ENCODE measurements at regions not wholly inside any gene's neighbourhood (a gene's known extent, or its start where the extent isn't known, plus 50 kb on each side); places are given as distances from the start of the nearest gene placed in this dataset.

DNA sequence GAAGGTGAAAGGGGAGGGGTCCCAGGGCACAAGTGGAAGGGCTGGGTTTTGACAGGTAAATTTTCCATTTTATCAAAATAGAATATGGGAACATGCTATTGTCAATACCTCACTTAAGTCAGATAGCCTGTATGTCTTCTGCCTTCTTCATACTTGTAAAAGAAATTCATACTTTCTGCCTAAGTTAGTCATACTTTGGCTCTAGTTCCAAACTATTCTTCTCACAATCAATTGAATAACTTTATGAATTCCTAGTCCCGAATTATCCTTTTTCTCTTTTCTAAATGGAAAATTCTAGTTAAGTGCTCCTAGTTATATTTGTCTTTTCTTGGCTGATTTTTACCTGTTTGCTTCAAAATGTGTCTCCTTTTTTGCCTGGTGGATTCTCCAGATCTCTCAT, 271.4 kb downstream of the CSNK1G3 start:
- WGBS (ENCODE audit: insufficient coverage, insufficient read length) = 100% methylated on average over 1 of the region's 1 CpG

DNA sequence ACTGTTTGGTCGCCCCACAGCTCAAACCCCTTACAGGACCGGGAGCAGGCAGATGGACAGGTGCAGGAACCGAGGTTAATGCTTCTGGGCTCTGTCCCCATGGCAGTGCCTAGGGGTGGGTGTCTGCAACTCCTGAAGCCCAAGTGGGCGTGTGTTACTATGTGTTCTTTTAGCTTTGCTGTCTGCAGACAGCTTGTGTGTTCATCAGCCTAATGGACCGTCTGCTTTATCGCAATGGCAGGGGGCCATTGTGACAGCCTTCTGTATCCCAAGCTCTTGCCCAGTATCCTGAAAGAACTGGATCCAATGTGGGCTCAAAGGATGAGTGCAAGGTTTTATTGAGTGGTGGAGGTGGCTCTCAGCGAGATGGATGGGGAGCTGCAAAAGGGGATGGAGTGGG, 266.7 kb downstream of the CSNK1G3 start:
- Histone ChIP-seq H3K4me1 (ENCODE audit: control insufficient read depth, insufficient read depth, low read length) (no peaks in the 10 kb centered on the region), H3K9me3 (ENCODE audit: control insufficient read depth, insufficient read depth, low read length) (no peaks in the 10 kb centered on the region), H3K27ac (ENCODE audit: low read length) (no peak overlapping the region), H3K27me3 (ENCODE audit: control insufficient read depth, insufficient read depth, low read length) (no peaks in the 10 kb centered on the region), H3K4me3 (ENCODE audit: low read length) (no peak overlapping the region), H3K36me3 (ENCODE audit: control insufficient read depth, insufficient read depth, low read length) (no peaks in the 10 kb centered on the region)
- WGBS (ENCODE audit: insufficient coverage, insufficient read length) = no CpG with 5 or more reads among the region's 7 CpGs
- no peak for DNase-seq (ENCODE audit: low read depth, low spot score)

More for the DNA sequence above, 271.4 kb downstream of the CSNK1G3 start:
- DNase-seq (ENCODE audit: low read depth, low spot score) = no peak
- no peaks in the 10 kb centered on the region for H3K36me3 ChIP-seq (ENCODE audit: control insufficient read depth, insufficient read depth, low read length)
- no peaks in the 10 kb centered on the region for H3K27me3 ChIP-seq (ENCODE audit: control insufficient read depth, insufficient read depth, low read length)
- H3K4me3 ChIP-seq (ENCODE audit: low read length) = no peak overlapping the region
- H3K4me1 ChIP-seq (ENCODE audit: control insufficient read depth, insufficient read depth, low read length) = no peaks in the 10 kb centered on the region
- H3K9me3 ChIP-seq (ENCODE audit: control insufficient read depth, insufficient read depth, low read length) = no peaks in the 10 kb centered on the region
- H3K27ac ChIP-seq (ENCODE audit: low read length) = no peak overlapping the region

DNA sequence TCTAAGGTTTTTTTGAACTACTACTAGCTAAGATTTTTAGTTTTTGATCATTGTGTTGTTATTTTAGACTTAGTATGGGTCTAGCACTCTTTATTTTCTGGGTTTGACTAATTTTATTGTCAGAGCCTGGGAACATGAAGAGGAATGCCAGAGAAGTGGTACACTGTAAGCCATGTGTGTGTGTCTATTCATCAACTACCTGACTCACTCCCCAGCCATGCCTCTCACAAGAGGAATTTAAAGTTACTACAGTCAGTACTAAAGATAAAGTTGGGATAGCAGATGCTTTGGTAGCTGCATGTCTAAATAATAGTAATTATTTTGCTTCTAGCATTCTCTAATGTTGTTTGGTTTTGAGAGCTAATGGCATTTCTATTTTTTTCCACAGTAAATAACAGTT, 264.8 kb downstream of the CSNK1G3 start:
- Histone ChIP-seq H3K4me1 (ENCODE audit: control insufficient read depth, insufficient read depth, low read length) (no peaks in the 10 kb centered on the region), H3K27me3 (ENCODE audit: control insufficient read depth, insufficient read depth, low read length) (no peaks in the 10 kb centered on the region), H3K36me3 (ENCODE audit: control insufficient read depth, insufficient read depth, low read length) (no peaks in the 10 kb centered on the region), H3K27ac (ENCODE audit: low read length) (no peak overlapping the region), H3K4me3 (ENCODE audit: low read length) (no peak overlapping the region), H3K9me3 (ENCODE audit: control insufficient read depth, insufficient read depth, low read length) (no peaks in the 10 kb centered on the region)
- DNase-seq (ENCODE audit: low read depth, low spot score) = no peak

DNA sequence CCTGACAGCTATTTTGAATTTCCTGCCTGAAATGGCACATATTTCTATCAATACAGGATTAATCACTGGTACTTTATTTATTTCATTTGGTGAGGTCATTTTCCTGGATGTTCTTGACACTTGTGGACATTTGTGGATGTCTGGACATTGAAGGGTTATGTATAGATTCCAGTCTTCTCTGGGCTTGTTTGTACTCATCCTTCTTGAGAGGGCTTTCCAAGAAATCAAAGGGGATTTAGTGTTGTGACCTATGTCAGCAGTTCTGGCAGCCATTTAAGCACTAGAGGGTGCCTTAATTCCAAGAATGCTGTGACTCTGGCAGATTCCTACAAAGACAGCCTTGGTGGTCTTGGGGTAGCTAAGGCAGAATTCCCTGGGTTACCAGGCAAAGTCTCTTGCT, 259.7 kb downstream of the CSNK1G3 start:
- H3K4me3 ChIP-seq (ENCODE audit: low read length) = no peak overlapping the region
- no peaks in the 10 kb centered on the region for H3K27me3 ChIP-seq (ENCODE audit: control insufficient read depth, insufficient read depth, low read length)
- H3K9me3 ChIP-seq (ENCODE audit: control insufficient read depth, insufficient read depth, low read length) = no peaks in the 10 kb centered on the region
- no peaks in the 10 kb centered on the region for H3K36me3 ChIP-seq (ENCODE audit: control insufficient read depth, insufficient read depth, low read length)
- no peak overlapping the region for H3K27ac ChIP-seq (ENCODE audit: low read length)
- no peaks in the 10 kb centered on the region for H3K4me1 ChIP-seq (ENCODE audit: control insufficient read depth, insufficient read depth, low read length)
- peak; percentile 1 for DNase-seq (ENCODE audit: low read depth, low spot score)

DNA sequence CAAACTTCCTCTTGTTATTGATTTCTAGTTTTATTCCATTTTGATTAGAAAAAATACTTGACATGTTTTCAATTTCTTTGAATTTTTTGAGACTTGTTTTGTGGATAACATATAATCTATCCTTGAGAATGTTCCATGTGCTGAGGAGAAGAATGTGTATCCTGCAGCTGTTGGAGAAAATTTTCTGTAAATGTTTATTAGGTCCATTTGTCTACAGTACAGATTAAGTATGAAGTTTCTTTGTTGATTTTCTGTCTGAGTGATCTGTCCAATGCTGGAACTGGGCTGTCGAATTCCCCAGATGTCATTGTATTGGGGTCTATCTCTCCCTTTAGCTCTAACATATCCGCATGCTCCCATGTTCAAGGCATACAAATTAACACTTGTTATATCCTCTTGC, 251.2 kb downstream of the CSNK1G3 start:
- H3K4me3 ChIP-seq (ENCODE audit: low read length) = no peak overlapping the region
- no CpG with 5 or more reads among the region's 2 CpGs for WGBS (ENCODE audit: insufficient coverage, insufficient read length)
- H3K4me1 ChIP-seq (ENCODE audit: control insufficient read depth, insufficient read depth, low read length) = no peaks in the 10 kb centered on the region
- H3K27me3 ChIP-seq (ENCODE audit: control insufficient read depth, insufficient read depth, low read length) = no peaks in the 10 kb centered on the region
- H3K27ac ChIP-seq (ENCODE audit: low read length) = no peak overlapping the region
- H3K36me3 ChIP-seq (ENCODE audit: control insufficient read depth, insufficient read depth, low read length) = no peaks in the 10 kb centered on the region
- no peaks in the 10 kb centered on the region for H3K9me3 ChIP-seq (ENCODE audit: control insufficient read depth, insufficient read depth, low read length)
- no peak for DNase-seq (ENCODE audit: low read depth, low spot score)

DNA sequence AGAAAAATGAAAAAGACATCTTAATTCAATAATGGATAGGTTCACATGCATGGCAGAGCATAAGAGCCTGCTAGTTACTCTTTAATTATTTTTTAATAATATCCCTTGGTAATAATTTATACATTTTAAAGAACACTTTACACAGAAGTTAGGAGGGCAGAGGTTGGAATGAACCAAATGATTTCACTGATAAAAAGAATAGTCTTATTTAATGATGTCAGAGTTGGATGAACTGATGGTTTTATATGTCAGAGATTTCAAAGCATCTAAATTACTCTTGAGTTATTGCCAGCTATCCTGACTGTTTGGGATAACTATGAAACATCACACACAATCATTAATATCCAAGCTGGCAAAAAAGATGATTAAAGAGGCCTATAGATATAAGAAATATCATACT, 244.8 kb downstream of the CSNK1G3 start:
- H3K9me3 ChIP-seq (ENCODE audit: control insufficient read depth, insufficient read depth, low read length) = no peaks in the 10 kb centered on the region

DNA sequence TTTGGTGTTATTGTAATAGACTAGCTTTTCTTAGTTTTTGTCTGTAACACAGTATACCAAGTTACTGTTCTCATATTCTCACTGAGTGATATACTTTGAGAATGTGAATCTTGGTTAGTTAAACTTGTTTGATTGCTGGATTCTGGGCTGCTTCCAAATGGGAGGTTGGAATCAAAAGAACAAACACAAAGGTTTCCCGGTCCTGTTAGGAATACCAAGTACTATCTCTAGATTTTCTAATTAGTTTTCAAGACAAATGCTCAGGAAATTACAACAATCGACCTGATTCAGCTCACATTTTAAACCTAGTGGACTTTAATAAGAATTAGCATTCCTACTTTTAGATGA, 244.3 kb downstream of the CSNK1G3 start:
- Histone ChIP-seq H3K4me1 (ENCODE audit: control insufficient read depth, insufficient read depth, low read length) (no peaks in the 10 kb centered on the region), H3K36me3 (ENCODE audit: control insufficient read depth, insufficient read depth, low read length) (no peaks in the 10 kb centered on the region), H3K4me3 (ENCODE audit: low read length) (no peak overlapping the region), H3K27me3 (ENCODE audit: control insufficient read depth, insufficient read depth, low read length) (no peaks in the 10 kb centered on the region), H3K9me3 (ENCODE audit: control insufficient read depth, insufficient read depth, low read length) (no peaks in the 10 kb centered on the region), H3K27ac (ENCODE audit: low read length) (no peak overlapping the region)
- DNase-seq (ENCODE audit: low read depth, low spot score) = no peak
- WGBS (ENCODE audit: insufficient coverage, insufficient read length) = no CpG with 5 or more reads among the region's 2 CpGs

More for the DNA sequence above, 244.8 kb downstream of the CSNK1G3 start:
- Histone ChIP-seq H3K36me3 (ENCODE audit: control insufficient read depth, insufficient read depth, low read length) (no peaks in the 10 kb centered on the region), H3K27ac (ENCODE audit: low read length) (no peak overlapping the region), H3K4me3 (ENCODE audit: low read length) (no peak overlapping the region), H3K4me1 (ENCODE audit: control insufficient read depth, insufficient read depth, low read length) (no peaks in the 10 kb centered on the region), H3K27me3 (ENCODE audit: control insufficient read depth, insufficient read depth, low read length) (no peaks in the 10 kb centered on the region)
- no peak for DNase-seq (ENCODE audit: low read depth, low spot score)

DNA sequence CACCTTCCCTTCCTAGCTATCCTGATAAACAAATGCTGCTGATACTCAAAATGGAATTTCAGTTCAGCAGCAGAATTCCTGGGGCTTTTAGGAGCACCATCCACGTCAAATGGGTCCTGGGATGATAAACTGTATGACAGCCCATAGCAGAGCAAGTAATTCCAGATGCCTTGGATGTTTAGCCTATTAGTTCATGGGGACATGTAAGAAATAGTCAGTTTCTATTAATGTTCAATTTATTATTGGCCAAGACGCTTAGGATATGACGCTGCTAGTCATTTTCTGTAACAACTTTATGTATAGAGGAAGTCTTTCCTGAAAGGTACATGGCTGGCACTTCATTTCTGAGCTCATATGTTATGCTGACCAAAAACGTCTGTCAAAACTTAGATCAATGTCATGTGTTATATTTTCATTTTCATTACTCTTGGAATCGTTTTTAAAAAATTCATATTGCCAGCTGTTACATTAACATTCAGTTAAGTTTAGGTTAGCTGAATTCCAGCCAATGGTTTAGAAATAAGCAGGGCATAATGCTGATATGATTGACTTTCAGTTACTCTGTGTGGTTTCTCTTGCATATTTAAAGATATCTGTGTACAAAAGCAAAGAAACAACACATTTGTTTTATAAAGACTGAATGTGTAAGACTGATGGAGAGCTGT, 243.8 kb downstream of the CSNK1G3 start:
- no peak for DNase-seq (ENCODE audit: low read depth, low spot score)
- H3K4me1 ChIP-seq (ENCODE audit: control insufficient read depth, insufficient read depth, low read length) = no peaks in the 10 kb centered on the region
- H3K27me3 ChIP-seq (ENCODE audit: control insufficient read depth, insufficient read depth, low read length) = no peaks in the 10 kb centered on the region
- no peaks in the 10 kb centered on the region for H3K36me3 ChIP-seq (ENCODE audit: control insufficient read depth, insufficient read depth, low read length)
- H3K27ac ChIP-seq (ENCODE audit: low read length) = no peak overlapping the region
- no peak overlapping the region for H3K4me3 ChIP-seq (ENCODE audit: low read length)
- no peaks in the 10 kb centered on the region for H3K9me3 ChIP-seq (ENCODE audit: control insufficient read depth, insufficient read depth, low read length)
- WGBS (ENCODE audit: insufficient coverage, insufficient read length) = no CpG with 5 or more reads among the region's 5 CpGs

DNA sequence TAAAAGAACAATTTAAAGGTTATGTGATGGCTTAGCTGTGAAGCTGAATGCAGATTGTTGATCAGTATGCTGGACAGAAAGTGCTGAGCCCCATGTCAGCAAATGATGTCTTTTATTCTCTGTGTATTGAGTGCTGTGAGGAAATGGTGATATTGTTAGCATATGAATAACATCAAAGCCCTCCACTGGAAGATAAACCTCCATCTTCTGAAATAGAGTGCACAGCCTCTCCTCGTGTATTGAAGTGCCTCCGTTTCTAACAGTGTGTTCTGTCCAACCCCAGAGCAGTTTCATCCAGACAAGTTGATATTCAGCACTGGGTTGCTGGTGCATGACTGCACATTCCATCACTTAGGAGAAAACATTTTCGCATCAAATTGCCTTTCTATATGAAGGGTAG, 242.9 kb downstream of the CSNK1G3 start:
- H3K36me3 ChIP-seq (ENCODE audit: control insufficient read depth, insufficient read depth, low read length) = no peaks in the 10 kb centered on the region
- H3K27ac ChIP-seq (ENCODE audit: low read length) = no peak overlapping the region
- DNase-seq (ENCODE audit: low read depth, low spot score) = no peak
- WGBS (ENCODE audit: insufficient coverage, insufficient read length) = no CpG with 5 or more reads among the region's 3 CpGs
- no peaks in the 10 kb centered on the region for H3K27me3 ChIP-seq (ENCODE audit: control insufficient read depth, insufficient read depth, low read length)
- H3K4me3 ChIP-seq (ENCODE audit: low read length) = no peak overlapping the region
- no peaks in the 10 kb centered on the region for H3K4me1 ChIP-seq (ENCODE audit: control insufficient read depth, insufficient read depth, low read length)
- no peaks in the 10 kb centered on the region for H3K9me3 ChIP-seq (ENCODE audit: control insufficient read depth, insufficient read depth, low read length)

DNA sequence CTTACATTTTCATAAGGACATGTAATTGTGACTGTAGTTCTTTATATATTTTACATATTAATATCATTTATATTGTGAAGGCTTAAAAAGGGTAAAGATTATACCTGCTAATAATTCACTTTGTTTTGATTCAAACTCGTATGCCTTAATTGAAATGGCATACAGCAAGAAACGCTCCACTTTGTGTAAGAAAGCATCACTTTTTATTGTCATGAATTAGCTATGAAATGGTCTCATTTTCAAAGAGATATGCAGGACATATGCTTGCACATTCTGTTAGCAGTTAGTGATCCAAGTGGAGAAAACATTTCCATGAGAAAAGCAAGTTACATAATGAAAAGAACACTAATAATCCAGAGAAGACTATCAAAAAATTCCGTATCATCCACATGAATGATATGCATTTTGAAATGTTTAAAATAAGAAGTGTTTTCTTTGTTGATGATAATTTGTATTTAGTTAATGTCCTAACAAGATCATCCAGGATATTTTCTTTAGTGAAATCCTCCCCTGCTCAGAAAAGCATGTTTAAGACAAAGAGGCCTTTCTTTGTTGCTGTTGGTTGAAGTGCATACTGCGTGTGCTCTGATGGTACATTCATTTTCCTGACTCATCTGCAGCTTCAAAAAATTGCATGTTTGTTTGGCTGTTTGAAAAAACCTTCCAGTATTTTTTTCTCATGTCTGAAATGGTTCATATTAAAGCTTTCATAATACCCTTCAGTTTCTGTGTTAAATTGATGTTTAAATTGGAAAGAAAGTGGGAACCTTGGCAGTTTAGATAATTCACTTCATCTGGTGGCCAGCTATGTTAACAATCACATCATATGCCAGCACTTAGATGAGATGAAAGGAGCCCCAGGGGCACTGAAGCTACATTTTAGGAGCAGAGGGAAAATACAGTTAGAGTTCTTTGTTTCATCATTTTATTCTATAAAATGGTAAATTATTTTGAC, 242.2 kb downstream of the CSNK1G3 start:
- no peak for DNase-seq (ENCODE audit: low read depth, low spot score)
- WGBS (ENCODE audit: insufficient coverage, insufficient read length) = no CpG with 5 or more reads among the region's 4 CpGs
- H3K4me3 ChIP-seq (ENCODE audit: low read length) = no peak overlapping the region
- no peaks in the 10 kb centered on the region for H3K9me3 ChIP-seq (ENCODE audit: control insufficient read depth, insufficient read depth, low read length)
- H3K27ac ChIP-seq (ENCODE audit: low read length) = no peak overlapping the region
- H3K4me1 ChIP-seq (ENCODE audit: control insufficient read depth, insufficient read depth, low read length) = no peaks in the 10 kb centered on the region
- no peaks in the 10 kb centered on the region for H3K36me3 ChIP-seq (ENCODE audit: control insufficient read depth, insufficient read depth, low read length)
- H3K27me3 ChIP-seq (ENCODE audit: control insufficient read depth, insufficient read depth, low read length) = no peaks in the 10 kb centered on the region

Measured in iPS DF 6.9 (cell line).